LNCaP clone FGC (cell line): ENCODE measurements at regions not wholly inside any gene's neighbourhood (a gene's known extent, or its start where the extent isn't known, plus 50 kb on each side); places are given as distances from the start of the nearest gene placed in this dataset.
"Not testable (repeated sequence)": the region's sequence is repeated elsewhere in the genome, so short reads cannot be mapped to it uniquely, and the experiment has no call there.

ENCODE experiments used
- DNase-seq: peaks from one replicate; pipeline ENCODE4 v3.0.0-alpha.2; 2011; ENCODE audit warnings: low read depth
- H3K4me3 ChIP-seq: 2 replicates; pipeline ENCODE4 v1.5.1; 2011; ENCODE audit warnings: mild to moderate bottlenecking, low read depth, low read length, control low read depth
- CTCF ChIP-seq: IDR thresholded peaks from 2 replicates; pipeline ENCODE4 v1.5.1; 2012; ENCODE audit warnings: mild to moderate bottlenecking; ENCODE audit not compliant: control insufficient read depth, insufficient read depth; ENCODE audit errors: extremely low read depth

- H3K4me3 ChIP-seq = no peak overlapping the region
- TF ChIP-seq CTCF = no peak
- no peak for DNase-seq
Measured at GRCh38 chr4:123183308-123183707, 213.3 kb upstream of the SPRY1 start.

GRCh38 chr4:123183754-123184153, 212.8 kb upstream of the SPRY1 start:
- not testable (repeated sequence) for H3K4me3 ChIP-seq, DNase-seq

- TF ChIP-seq CTCF = no peak
- no peak overlapping the region for H3K4me3 ChIP-seq
- DNase-seq = no peak
Measured at GRCh38 chr4:123186731-123187130, 209.9 kb upstream of the SPRY1 start.

GRCh38 chr4:123190176-123190575, 206.4 kb upstream of the SPRY1 start:
- no peak for TF ChIP-seq CTCF
- DNase-seq = no peak

GRCh38 chr4:123191728-123192127, 204.9 kb upstream of the SPRY1 start:
- no peak for TF ChIP-seq CTCF
- no peak overlapping the region for H3K4me3 ChIP-seq
- DNase-seq = no peak

More at GRCh38 chr4:123190176-123190575, 206.4 kb upstream of the SPRY1 start:
- H3K4me3 ChIP-seq = no peak overlapping the region

GRCh38 chr4:123193802-123194367, 202.7 kb upstream of the SPRY1 start:
- TF ChIP-seq CTCF = no peak
- no peak for DNase-seq
- H3K4me3 ChIP-seq = no peak overlapping the region

GRCh38 chr4:123198706-123199105, 197.9 kb upstream of the SPRY1 start:
- DNase-seq = no peak
- no peak overlapping the region for H3K4me3 ChIP-seq
- no peak for TF ChIP-seq CTCF
